ENCODE measurements at regions not wholly inside any gene's neighbourhood (a gene's known extent, or its start where the extent isn't known, plus 50 kb on each side); places are given as distances from the start of the nearest gene placed in this dataset.

DNA sequence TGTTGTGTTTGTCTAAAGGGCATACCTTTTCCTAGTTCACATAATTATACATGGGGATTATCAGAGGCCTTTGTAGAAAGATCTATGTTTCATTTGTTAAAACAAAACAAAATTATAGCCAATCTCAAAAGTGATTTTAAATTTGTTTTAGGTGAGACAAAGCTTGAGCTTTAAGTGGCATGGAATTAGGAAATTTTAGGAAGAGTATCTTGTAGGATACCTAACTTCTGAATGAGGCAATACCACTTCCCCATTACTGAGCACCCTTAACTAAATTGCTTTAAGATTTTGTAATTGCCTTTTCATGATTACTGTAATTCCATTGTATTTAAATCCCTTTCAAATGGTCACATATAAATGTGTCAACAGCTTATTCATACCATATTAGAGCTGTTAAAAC, 775.6 kb downstream of the NR2F1-AS1 start:
- TF ChIP-seq EZH2 (IDR thresholded peaks at IDR 0.05; ENCODE audit: borderline replicate concordance, insufficient read depth, low read depth, low read length, poor library complexity, severe bottlenecking) (no peak), CTCF (IDR thresholded peaks at IDR 0.05) (no peak)

All from B cell (primary cell).